CD14-positive monocyte (primary cell): ENCODE measurements at regions not wholly inside any gene's neighbourhood (a gene's known extent, or its start where the extent isn't known, plus 50 kb on each side); places are given as distances from the start of the nearest gene placed in this dataset.

Experiments used
- DNase-seq, 3 donors: peaks; one replicate each; pipeline ENCODE4 v3.0.0-alpha.2; 2011 to 2022
- H2AFZ ChIP-seq: 2 replicates; pipeline ENCODE4 v1.6.0; 2012; ENCODE audit warnings: mild to moderate bottlenecking, low read depth, low read length, inconsistent platforms; ENCODE audit not compliant: insufficient read depth, poor library complexity, severe bottlenecking
- H3K27ac ChIP-seq, 2 donors: 1 replicate in 1 of 2; 2 replicates in 1 of 2; pipeline ENCODE4 v1.5.1; 2012 to 2013; ENCODE audit warnings: low read length in 2 of 2, control low read depth in 1 of 2, inconsistent platforms in 1 of 2, low read depth in 1 of 2, mild to moderate bottlenecking in 1 of 2
- H3K27me3 ChIP-seq, 2 donors: one replicate each; pipeline versions ENCODE4 v1.6.0 to v1.6.1; 2011 to 2013; ENCODE audit warnings: low read length in 2 of 2; ENCODE audit not compliant: control insufficient read depth in 2 of 2, insufficient read depth in 2 of 2
- H3K36me3 ChIP-seq, 2 donors: replicated peaks in 1 of 2; 1 replicate in 1 of 2; 2 replicates in 1 of 2; pipeline versions ENCODE4 v1.5.1 to v1.6.1; 2012 to 2013; ENCODE audit warnings: low read length in 2 of 2, control low read depth in 1 of 2, inconsistent platforms in 1 of 2, mild to moderate bottlenecking in 1 of 2; ENCODE audit not compliant: insufficient read depth in 2 of 2, control insufficient read depth in 1 of 2
- H3K4me1 ChIP-seq, 2 donors: 1 replicate in 1 of 2; 2 replicates in 1 of 2; pipeline versions ENCODE4 v1.5.1 to v1.6.1; 2012 to 2013; ENCODE audit warnings: low read length in 2 of 2, control low read depth in 1 of 2, inconsistent platforms in 1 of 2, mild to moderate bottlenecking in 1 of 2, moderate library complexity in 1 of 2; ENCODE audit not compliant: insufficient read depth in 2 of 2, control insufficient read depth in 1 of 2
- H3K4me2 ChIP-seq: replicated peaks from 2 replicates; pipeline ENCODE3; 2012; ENCODE audit warnings: low read length, moderate library complexity, mild to moderate bottlenecking; ENCODE audit not compliant: poor library complexity, severe bottlenecking; ENCODE audit errors: extremely low read depth
- H3K4me3 ChIP-seq, 3 experiments: fragments of 200-600 bp in 1 of 3; sonication (generic) in 1 of 3; replicated peaks in 1 of 3; 1 replicate in 2 of 3; 2 replicates in 1 of 3; pipeline ENCODE4 v1.5.1; 2011 to 2013; ENCODE audit warnings: low read length in 3 of 3, mild to moderate bottlenecking in 3 of 3, control low read depth in 2 of 3, low read depth in 2 of 3, inconsistent platforms in 1 of 3, moderate library complexity in 1 of 3
- H3K79me2 ChIP-seq: 2 replicates; pipeline ENCODE4 v1.6.0; 2012; ENCODE audit warnings: mild to moderate bottlenecking, control low read depth, inconsistent platforms, low read length, moderate library complexity; ENCODE audit not compliant: insufficient read depth
- H3K9ac ChIP-seq: 2 replicates; pipeline ENCODE4 v1.6.0; 2017; ENCODE audit warnings: low read length, mild to moderate bottlenecking; ENCODE audit not compliant: insufficient read depth, poor library complexity, severe bottlenecking
- H3K9me3 ChIP-seq, 2 donors: replicated peaks in 1 of 2; 1 replicate in 1 of 2; 2 replicates in 1 of 2; pipeline versions ENCODE4 v1.5.1 to v1.6.1; 2012 to 2013; ENCODE audit warnings: low read length in 2 of 2, control low read depth in 1 of 2; ENCODE audit not compliant: control insufficient read depth in 1 of 2, insufficient read depth in 1 of 2
- H4K20me1 ChIP-seq: 2 replicates; pipeline ENCODE4 v1.6.0; 2012; ENCODE audit warnings: mild to moderate bottlenecking, low read length, control low read depth, moderate library complexity; ENCODE audit not compliant: insufficient read depth
- H3K27ac Mint-ChIP-seq, 7 donors: one replicate each; pipeline ENCODE4 v1.8.0; 2020; ENCODE audit warnings: mild to moderate bottlenecking in 7 of 7, mixed read lengths in 7 of 7, moderate library complexity in 6 of 7, inconsistent platforms in 2 of 7
- H3K27me3 Mint-ChIP-seq, 3 donors: one replicate each; pipeline ENCODE4 v1.8.0; 2021 to 2022; ENCODE audit warnings: low read depth in 3 of 3, mild to moderate bottlenecking in 3 of 3, mixed read lengths in 3 of 3, moderate library complexity in 3 of 3, inconsistent platforms in 1 of 3
- H3K36me3 Mint-ChIP-seq, 2 donors: one replicate each; pipeline ENCODE4 v1.8.0; 2020; ENCODE audit warnings: mixed read lengths in 2 of 2, inconsistent platforms in 1 of 2, mild to moderate bottlenecking in 1 of 2
- H3K4me1 Mint-ChIP-seq: one replicate; pipeline ENCODE4 v1.8.0; 2020; ENCODE audit warnings: mild to moderate bottlenecking, mixed read lengths
- H3K4me3 Mint-ChIP-seq, 2 donors: one replicate each; pipeline ENCODE4 v1.8.0; 2020; ENCODE audit warnings: mild to moderate bottlenecking in 2 of 2, mixed read lengths in 2 of 2, moderate library complexity in 1 of 2
- H3K9me3 Mint-ChIP-seq, 7 donors: one replicate each; pipeline ENCODE4 v1.8.0; 2020 to 2022; ENCODE audit warnings: mixed read lengths in 7 of 7, mild to moderate bottlenecking in 6 of 7, moderate library complexity in 6 of 7, inconsistent platforms in 2 of 7
- WGBS: methylation state at CpG from one replicate; pipeline ENCODE4 v1.1.5; 2013; ENCODE audit warnings: missing lambda C conversion rate; ENCODE audit not compliant: insufficient coverage; 5-methylcytosine and 5-hydroxymethylcytosine counted together
- intact Hi-C, 2 donors: fragments of 100-400 bp; cut with micrococcal nuclease; formaldehyde crosslinking; loops; one replicate each; pipeline versions ENCODE4 v1.15.0 to v1.15.1; 2023
- TF ChIP-seq, protein P1 (sequence below): fragments of 200-600 bp; IDR thresholded peaks from one replicate; pipeline ENCODE4 v1.8.0; 2022; ENCODE audit warnings: antibody characterized with exemption, mild to moderate bottlenecking

DNA sequence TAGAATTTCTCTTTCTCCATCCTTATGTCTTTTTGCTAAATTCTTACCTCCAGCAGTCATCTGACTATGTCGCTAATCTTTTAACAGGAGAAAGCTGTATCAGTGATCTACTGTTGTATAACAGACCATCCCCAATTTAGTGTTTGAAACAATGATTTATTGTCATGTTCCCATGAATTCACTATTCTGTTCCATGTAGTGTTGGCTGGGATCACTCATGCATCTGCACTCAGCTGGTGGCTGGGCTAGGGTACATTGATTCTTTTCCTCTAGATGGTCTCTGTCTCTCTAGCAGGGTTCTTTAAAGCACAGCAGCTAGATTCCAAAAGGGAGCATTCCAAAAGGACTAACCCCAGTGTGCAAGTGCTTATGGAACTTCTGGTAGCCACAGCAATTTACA, 184.2 kb upstream of the FANCL start:
- intact Hi-C loops = no loop called here
- H3K9ac ChIP-seq = no peak overlapping the region
- H3K4me1 ChIP-seq = peaks cover 7 to 10% of the 10 kb centered on the region in 2 donors
- no peaks in the 10 kb centered on the region for H3K79me2 ChIP-seq
- H3K27ac ChIP-seq = no peak overlapping the region
- no peak overlapping the region for H3K4me3 ChIP-seq
- no peaks in the 10 kb centered on the region for H3K9me3 ChIP-seq
- peaks cover 0 to 4% (median 0%) of the 10 kb centered on the region in 7 donors for H3K9me3 Mint-ChIP-seq
- no peaks in the 10 kb centered on the region for H4K20me1 ChIP-seq
- H3K36me3 Mint-ChIP-seq = no peaks in the 10 kb centered on the region
- H3K4me2 ChIP-seq = no peak overlapping the region
- H3K27me3 Mint-ChIP-seq = peaks cover 22 to 27% (median 25%) of the 10 kb centered on the region in 3 donors
- no peak overlapping the region for H2AFZ ChIP-seq
- H3K4me1 Mint-ChIP-seq = peaks cover 12% of the 10 kb centered on the region
- TF ChIP-seq, protein P1, sequence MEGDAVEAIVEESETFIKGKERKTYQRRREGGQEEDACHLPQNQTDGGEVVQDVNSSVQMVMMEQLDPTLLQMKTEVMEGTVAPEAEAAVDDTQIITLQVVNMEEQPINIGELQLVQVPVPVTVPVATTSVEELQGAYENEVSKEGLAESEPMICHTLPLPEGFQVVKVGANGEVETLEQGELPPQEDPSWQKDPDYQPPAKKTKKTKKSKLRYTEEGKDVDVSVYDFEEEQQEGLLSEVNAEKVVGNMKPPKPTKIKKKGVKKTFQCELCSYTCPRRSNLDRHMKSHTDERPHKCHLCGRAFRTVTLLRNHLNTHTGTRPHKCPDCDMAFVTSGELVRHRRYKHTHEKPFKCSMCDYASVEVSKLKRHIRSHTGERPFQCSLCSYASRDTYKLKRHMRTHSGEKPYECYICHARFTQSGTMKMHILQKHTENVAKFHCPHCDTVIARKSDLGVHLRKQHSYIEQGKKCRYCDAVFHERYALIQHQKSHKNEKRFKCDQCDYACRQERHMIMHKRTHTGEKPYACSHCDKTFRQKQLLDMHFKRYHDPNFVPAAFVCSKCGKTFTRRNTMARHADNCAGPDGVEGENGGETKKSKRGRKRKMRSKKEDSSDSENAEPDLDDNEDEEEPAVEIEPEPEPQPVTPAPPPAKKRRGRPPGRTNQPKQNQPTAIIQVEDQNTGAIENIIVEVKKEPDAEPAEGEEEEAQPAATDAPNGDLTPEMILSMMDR = no peak
- H3K36me3 ChIP-seq = no peaks in the 10 kb centered on the region
- H3K27ac Mint-ChIP-seq = no peak overlapping the region
- H3K4me3 Mint-ChIP-seq = no peak overlapping the region
- H3K27me3 ChIP-seq = peaks cover 15 to 23% of the 10 kb centered on the region in 2 donors
- WGBS = no CpG with 5 or more reads among the region's 1 CpG
- DNase-seq = no peak

DNA sequence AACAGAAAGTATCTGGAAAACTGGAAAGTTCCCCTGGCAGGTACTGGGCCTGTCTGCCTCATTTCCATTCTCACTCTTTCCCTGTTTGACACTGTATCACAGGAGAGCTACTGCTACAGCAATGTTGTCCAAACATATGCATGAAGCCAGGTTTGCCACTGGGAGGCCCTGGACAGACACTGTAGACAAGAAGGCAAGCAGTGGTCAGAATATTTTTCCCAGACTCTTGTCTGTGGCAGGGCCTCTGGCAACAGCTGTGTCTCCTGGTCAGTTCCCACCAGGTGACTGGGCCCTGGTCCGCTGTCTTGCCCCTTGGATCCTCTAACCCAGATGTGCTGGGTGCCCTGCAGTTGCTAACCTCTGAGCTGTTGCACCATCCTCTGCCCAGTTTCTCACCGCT, 178.9 kb upstream of the FANCL start:
- H3K4me3 ChIP-seq = no peak overlapping the region
- Mint-ChIP-seq H3K27me3 (peaks cover 0 to 2% (median 0%) of the 10 kb centered on the region in 3 donors), H3K9me3 (peaks cover 0 to 3% (median 0%) of the 10 kb centered on the region in 7 donors), H3K36me3 (no peaks in the 10 kb centered on the region), H3K4me3 (no peak overlapping the region), H3K4me1 (no peaks in the 10 kb centered on the region), H3K27ac (no peak overlapping the region)
- H3K4me2 ChIP-seq = no peak overlapping the region
- no peaks in the 10 kb centered on the region for H4K20me1 ChIP-seq
- H3K9me3 ChIP-seq = no peaks in the 10 kb centered on the region
- H3K9ac ChIP-seq = no peak overlapping the region
- WGBS = 100% methylated on average over 1 of the region's 2 CpGs
- H3K4me1 ChIP-seq = no peaks in the 10 kb centered on the region
- TF ChIP-seq, protein P1 = no peak
- no peak overlapping the region for H2AFZ ChIP-seq
- no peak for DNase-seq
- H3K27ac ChIP-seq = no peak overlapping the region
- intact Hi-C loops = no loop called here
- no peaks in the 10 kb centered on the region for H3K27me3 ChIP-seq
- H3K36me3 ChIP-seq = no peaks in the 10 kb centered on the region
- no peaks in the 10 kb centered on the region for H3K79me2 ChIP-seq
